ENCODE measurements at regions not wholly inside any gene's neighbourhood (a gene's known extent, or its start where the extent isn't known, plus 50 kb on each side); places are given as distances from the start of the nearest gene placed in this dataset.
A peak's percentile ranks its signal among the peaks of the same experiment; 100 is the strongest.

DNA sequence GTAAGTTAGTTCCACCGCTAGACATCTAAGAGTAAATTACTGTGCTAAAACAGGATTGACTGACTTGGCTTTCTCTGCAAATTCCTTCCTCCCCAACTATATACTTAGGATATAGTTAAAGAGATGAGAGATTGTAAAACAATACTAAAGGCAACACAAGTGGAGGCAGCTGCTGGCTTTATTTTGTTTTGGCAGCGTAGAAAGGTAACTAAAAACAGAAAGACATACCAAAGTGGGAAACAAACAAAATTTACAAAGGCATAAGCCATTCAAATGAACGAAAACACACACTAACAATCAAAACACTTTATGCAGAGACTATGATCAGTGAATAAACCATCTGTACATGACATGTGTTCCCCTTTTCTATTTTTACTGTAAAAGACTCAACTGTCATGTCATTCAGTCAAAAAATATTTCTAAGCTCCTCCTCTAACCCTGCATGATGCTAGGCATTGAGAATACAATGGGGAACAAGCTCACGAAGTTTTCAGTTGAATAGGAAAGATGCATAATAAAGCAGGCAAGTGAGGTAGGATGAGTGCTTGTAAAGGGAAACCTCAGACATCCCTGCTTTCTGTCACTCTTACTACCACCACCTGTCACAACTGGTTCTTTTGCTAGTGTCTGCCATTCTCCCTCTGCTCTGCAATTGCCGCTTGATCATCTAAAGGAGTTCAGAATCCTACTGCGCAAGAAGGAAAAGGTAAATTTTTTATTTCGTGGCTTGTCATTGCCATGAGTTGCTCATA, 64.2 kb upstream of the COL1A2 start:
- ChIA-PET CTCF (no interaction called here), POLR2A (ENCODE audit: unreplicated experiment) (no interaction called here)
- H3K9ac ChIP-seq (ENCODE audit: low read length), result no peak overlapping the region
- H3K4me3 ChIP-seq (ENCODE audit: low read length), result no peak overlapping the region
- H4K20me1 ChIP-seq (ENCODE audit: low read length), result no peaks in the 10 kb centered on the region
- H3K27ac ChIP-seq (ENCODE audit: low read length), result no peak overlapping the region
- H3K9me2 ChIP-seq (replicated peaks; ENCODE audit: low read length), result no peaks in the 10 kb centered on the region
- no peak overlapping the region for H2AFZ ChIP-seq (ENCODE audit: low read length)
- no peaks in the 10 kb centered on the region for H3F3A ChIP-seq (ENCODE audit: low read length, unreplicated experiment)
- peaks cover 6% of the 10 kb centered on the region; the same call in 1 of the 2 replicates for H3K4me1 ChIP-seq (ENCODE audit: insufficient read depth, low read length)
- ATAC-seq, result no peak
- intact Hi-C loops (cut with micrococcal nuclease), result no loop called here
- H3K4me2 ChIP-seq (ENCODE audit: low read length), result no peak overlapping the region
- DNase-seq, result no peak
- no peaks in the 10 kb centered on the region for H3K36me3 ChIP-seq (ENCODE audit: low read depth, low read length)
- TF ChIP-seq, protein P1, sequence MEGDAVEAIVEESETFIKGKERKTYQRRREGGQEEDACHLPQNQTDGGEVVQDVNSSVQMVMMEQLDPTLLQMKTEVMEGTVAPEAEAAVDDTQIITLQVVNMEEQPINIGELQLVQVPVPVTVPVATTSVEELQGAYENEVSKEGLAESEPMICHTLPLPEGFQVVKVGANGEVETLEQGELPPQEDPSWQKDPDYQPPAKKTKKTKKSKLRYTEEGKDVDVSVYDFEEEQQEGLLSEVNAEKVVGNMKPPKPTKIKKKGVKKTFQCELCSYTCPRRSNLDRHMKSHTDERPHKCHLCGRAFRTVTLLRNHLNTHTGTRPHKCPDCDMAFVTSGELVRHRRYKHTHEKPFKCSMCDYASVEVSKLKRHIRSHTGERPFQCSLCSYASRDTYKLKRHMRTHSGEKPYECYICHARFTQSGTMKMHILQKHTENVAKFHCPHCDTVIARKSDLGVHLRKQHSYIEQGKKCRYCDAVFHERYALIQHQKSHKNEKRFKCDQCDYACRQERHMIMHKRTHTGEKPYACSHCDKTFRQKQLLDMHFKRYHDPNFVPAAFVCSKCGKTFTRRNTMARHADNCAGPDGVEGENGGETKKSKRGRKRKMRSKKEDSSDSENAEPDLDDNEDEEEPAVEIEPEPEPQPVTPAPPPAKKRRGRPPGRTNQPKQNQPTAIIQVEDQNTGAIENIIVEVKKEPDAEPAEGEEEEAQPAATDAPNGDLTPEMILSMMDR (conservative IDR thresholded peaks at IDR 0.05; ENCODE audit: low read depth, low read length), result no peak
- TF ChIP-seq EZH2 (IDR thresholded peaks at IDR 0.05; ENCODE audit: low read length, unreplicated experiment) (no peak), EZH2phosphoT487 (IDR thresholded peaks at IDR 0.05; ENCODE audit: borderline replicate concordance, low read length) (no peak)
- no peaks in the 10 kb centered on the region for H3K79me2 ChIP-seq (ENCODE audit: low read length)
- no TSS peak for BruUV-seq (replicated peaks)
- no peaks in the 10 kb centered on the region for H3K9me3 ChIP-seq (ENCODE audit: low read length)
- H3K27me3 ChIP-seq (ENCODE audit: low read length), result no peaks in the 10 kb centered on the region

DNA sequence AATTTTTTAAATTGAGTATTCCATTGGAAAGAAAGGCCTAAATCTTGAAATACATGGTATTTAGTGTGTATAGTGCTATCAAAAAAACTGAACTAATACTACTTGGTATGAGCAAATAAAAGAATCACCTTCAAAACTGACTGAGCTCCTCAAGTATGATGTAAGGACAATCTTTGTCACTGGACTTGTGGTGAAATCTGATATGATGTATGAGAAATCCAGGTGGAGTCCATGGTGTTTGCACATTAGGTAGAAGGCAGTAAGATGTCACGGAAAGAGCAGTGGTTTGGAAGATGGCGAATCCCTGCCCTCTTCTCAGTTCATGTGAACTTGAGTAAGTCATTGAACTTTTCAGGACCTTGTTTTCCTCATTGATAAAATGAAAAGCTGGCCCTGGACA, 62.1 kb upstream of the COL1A2 start:
- CTCF ChIA-PET, result no interaction called here
- no peak overlapping the region for H3K27ac ChIP-seq (ENCODE audit: low read length)
- H3K4me1 ChIP-seq (ENCODE audit: insufficient read depth, low read length), result peaks cover 6% of the 10 kb centered on the region; the same call in 1 of the 2 replicates
- H3F3A ChIP-seq (ENCODE audit: low read length, unreplicated experiment), result no peaks in the 10 kb centered on the region
- intact Hi-C loops (cut with micrococcal nuclease), result no loop called here
- no peak overlapping the region for H2AFZ ChIP-seq (ENCODE audit: low read length)
- H3K27me3 ChIP-seq (ENCODE audit: low read length), result no peaks in the 10 kb centered on the region
- no peak overlapping the region for H3K4me2 ChIP-seq (ENCODE audit: low read length)
- no peak overlapping the region for H3K4me3 ChIP-seq (ENCODE audit: low read length)
- peak; percentile 16 for DNase-seq
- no peak for ATAC-seq
- no TSS peak for BruUV-seq (replicated peaks)
- no peaks in the 10 kb centered on the region for H3K9me2 ChIP-seq (replicated peaks; ENCODE audit: low read length)
- H4K20me1 ChIP-seq (ENCODE audit: low read length), result no peaks in the 10 kb centered on the region
- no peaks in the 10 kb centered on the region for H3K9me3 ChIP-seq (ENCODE audit: low read length)
- no peak overlapping the region for H3K9ac ChIP-seq (ENCODE audit: low read length)
- TF ChIP-seq, protein P1 (conservative IDR thresholded peaks at IDR 0.05; ENCODE audit: low read depth, low read length), result no peak
- TF ChIP-seq EZH2phosphoT487 (IDR thresholded peaks at IDR 0.05; ENCODE audit: borderline replicate concordance, low read length), result no peak
- no peak for TF ChIP-seq EZH2 (IDR thresholded peaks at IDR 0.05; ENCODE audit: low read length, unreplicated experiment)
- POLR2A ChIA-PET (ENCODE audit: unreplicated experiment), result no interaction called here
- no peaks in the 10 kb centered on the region for H3K36me3 ChIP-seq (ENCODE audit: low read depth, low read length)
- no peaks in the 10 kb centered on the region for H3K79me2 ChIP-seq (ENCODE audit: low read length)

DNA sequence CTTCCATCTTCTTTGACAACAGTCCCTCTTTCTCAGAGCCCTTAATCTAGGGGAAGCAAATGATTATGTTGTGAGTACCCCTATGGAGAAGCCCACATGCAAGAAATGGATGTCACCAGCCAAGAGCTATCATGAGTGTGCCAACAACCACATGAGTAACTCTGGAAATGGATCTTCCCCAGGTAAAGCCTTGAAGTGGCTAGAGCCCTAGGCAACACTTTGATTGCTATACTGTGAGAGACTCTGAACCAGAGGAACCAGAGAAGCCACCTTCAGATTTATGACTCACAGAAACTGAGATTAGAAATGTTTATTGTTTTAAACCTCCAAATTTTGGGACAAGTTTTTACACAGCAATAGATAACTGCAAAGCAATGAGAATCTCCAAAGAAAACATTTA, 60.9 kb upstream of the COL1A2 start:
- Histone ChIP-seq H3K27ac (ENCODE audit: low read length) (no peak overlapping the region), H3K9me2 (replicated peaks; ENCODE audit: low read length) (no peaks in the 10 kb centered on the region), H3K4me3 (ENCODE audit: low read length) (no peak overlapping the region), H3K9me3 (ENCODE audit: low read length) (no peaks in the 10 kb centered on the region), H3K36me3 (ENCODE audit: low read depth, low read length) (no peaks in the 10 kb centered on the region), H3K4me1 (ENCODE audit: insufficient read depth, low read length) (peaks cover 6% of the 10 kb centered on the region; the same call in 1 of the 2 replicates), H3K27me3 (ENCODE audit: low read length) (no peaks in the 10 kb centered on the region), H3K9ac (ENCODE audit: low read length) (no peak overlapping the region), H3F3A (ENCODE audit: low read length, unreplicated experiment) (no peaks in the 10 kb centered on the region), H3K4me2 (ENCODE audit: low read length) (no peak overlapping the region), H2AFZ (ENCODE audit: low read length) (no peak overlapping the region), H4K20me1 (ENCODE audit: low read length) (no peaks in the 10 kb centered on the region), H3K79me2 (ENCODE audit: low read length) (no peaks in the 10 kb centered on the region)
- TF ChIP-seq, protein P1 (conservative IDR thresholded peaks at IDR 0.05; ENCODE audit: low read depth, low read length), result no peak
- TF ChIP-seq EZH2 (IDR thresholded peaks at IDR 0.05; ENCODE audit: low read length, unreplicated experiment) (no peak), EZH2phosphoT487 (IDR thresholded peaks at IDR 0.05; ENCODE audit: borderline replicate concordance, low read length) (no peak)
- intact Hi-C loops (cut with micrococcal nuclease), result no loop called here
- ChIA-PET POLR2A (ENCODE audit: unreplicated experiment) (no interaction called here), CTCF (no interaction called here)
- ATAC-seq (peak; percentile 37; the same call in 1 of the 2 replicates), DNase-seq (peak; percentile 57)
- BruUV-seq (replicated peaks), result no TSS peak
